ENCODE measurements at regions not wholly inside any gene's neighbourhood (a gene's known extent, or its start where the extent isn't known, plus 50 kb on each side); places are given as distances from the start of the nearest gene placed in this dataset.

DNA sequence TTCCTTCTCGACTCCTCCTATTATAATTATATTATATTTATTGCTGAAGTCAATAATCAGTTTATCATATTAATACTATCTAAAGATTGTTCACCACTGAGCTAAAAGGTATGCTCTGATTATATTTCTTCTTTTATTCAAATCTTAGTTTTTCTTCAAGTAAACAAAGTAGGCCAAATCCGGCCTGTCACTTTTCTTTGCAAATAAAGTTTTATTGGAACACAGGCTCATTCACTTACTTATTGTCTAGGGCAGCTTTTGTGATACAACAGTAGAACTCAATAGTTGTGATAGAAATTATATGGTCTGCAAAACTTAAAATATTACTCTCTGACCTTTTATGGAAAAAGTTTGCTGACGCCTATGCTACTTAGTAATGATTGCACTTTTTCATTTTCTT, 92.4 kb upstream of the DNAJC19 start:
- H3K36me3 ChIP-seq (replicated peaks in 1 of 2; ENCODE audit: control insufficient read depth in 1 of 2, insufficient read depth in 2 of 2, low read length in 1 of 2), result no peaks in the 10 kb centered on the region
- no peak overlapping the region for H3K4me2 ChIP-seq
- H3K27me3 ChIP-seq (ENCODE audit: insufficient read depth), result no peaks in the 10 kb centered on the region
- no peak overlapping the region for H3K9ac ChIP-seq
- H2AFZ ChIP-seq (ENCODE audit: low read depth), result no peak overlapping the region
- no peak overlapping the region for H3K27ac ChIP-seq (ENCODE audit: low read depth in 2 of 2, low read length in 1 of 2)
- DNase-seq, result no peak
- no peaks in the 10 kb centered on the region for H3K9me2 ChIP-seq
- no peaks in the 10 kb centered on the region for H3K4me1 ChIP-seq (ENCODE audit: control insufficient read depth in 1 of 2, insufficient read depth in 2 of 2, low read depth in 1 of 2, low read length in 1 of 2)
- 41% methylated on average over 3 of the region's 3 CpGs for WGBS (ENCODE audit: low lambda C conversion rate)
- H3K79me2 ChIP-seq (ENCODE audit: insufficient read depth), result no peaks in the 10 kb centered on the region
- H3K9me3 ChIP-seq, result no peaks in the 10 kb centered on the region; the same call in 1 of the 2 replicates
- TF ChIP-seq TCF12 (IDR thresholded peaks at IDR 0.05) (no peak), FOXJ3 (CRISPR knock-in tag; IDR thresholded peaks at IDR 0.05) (no peak), EP300 (IDR thresholded peaks at IDR 0.05; ENCODE audit: borderline replicate concordance in 1 of 2, low read depth in 1 of 2, low read length in 1 of 2) (no peak), TAF1 (IDR thresholded peaks at IDR 0.05; ENCODE audit: borderline replicate concordance, low read depth, low read length) (no peak), RXRA (IDR thresholded peaks at IDR 0.05; ENCODE audit: borderline replicate concordance, low read depth) (no peak), EZH2phosphoT487 (IDR thresholded peaks at IDR 0.05; ENCODE audit: borderline replicate concordance, low read depth) (no peak), FOXM1 (IDR thresholded peaks at IDR 0.05; ENCODE audit: low read depth) (no peak), RCOR1 (IDR thresholded peaks at IDR 0.05; ENCODE audit: low read length) (no peak), NRF1 (IDR thresholded peaks at IDR 0.05; ENCODE audit: low read depth, low read length) (no peak), CHD2 (IDR thresholded peaks at IDR 0.05; ENCODE audit: low read length, partially characterized antibody) (no peak)
- H3F3A ChIP-seq (replicated peaks; ENCODE audit: insufficient read depth), result no peaks in the 10 kb centered on the region
- ChIA-PET CTCF (no interaction called here), POLR2A (no interaction called here)
- H4K20me1 ChIP-seq (ENCODE audit: insufficient read depth), result no peaks in the 10 kb centered on the region
- no peak overlapping the region for H3K4me3 ChIP-seq (ENCODE audit: low read depth in 2 of 2, low read length in 1 of 2)

DNA sequence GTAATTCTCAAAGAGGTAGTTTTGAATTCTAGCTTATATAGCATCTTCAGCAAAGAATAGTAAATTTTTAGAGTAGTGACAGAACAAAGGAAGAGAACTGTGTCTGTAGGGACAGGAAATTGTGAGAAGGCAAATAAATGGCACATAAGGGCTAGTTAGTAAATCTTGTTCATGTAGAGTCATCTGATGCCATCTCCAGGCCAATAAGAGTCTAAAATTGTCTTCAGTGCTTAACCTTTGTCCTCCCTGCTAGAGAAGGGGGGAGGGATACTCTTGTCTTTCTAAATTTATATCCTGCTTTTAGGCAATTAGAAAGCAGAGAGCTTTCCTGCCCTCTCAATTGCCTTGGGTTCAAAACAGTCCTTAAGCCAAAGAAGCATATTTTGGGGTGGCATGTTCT, 87.0 kb upstream of the DNAJC19 start:
- Histone ChIP-seq H3K4me3 (ENCODE audit: low read depth in 2 of 2, low read length in 1 of 2) (no peak overlapping the region), H3F3A (replicated peaks; ENCODE audit: insufficient read depth) (no peaks in the 10 kb centered on the region), H4K20me1 (ENCODE audit: insufficient read depth) (no peaks in the 10 kb centered on the region), H3K79me2 (ENCODE audit: insufficient read depth) (no peaks in the 10 kb centered on the region), H3K4me2 (no peak overlapping the region), H3K9me3 (no peaks in the 10 kb centered on the region), H3K27ac (ENCODE audit: low read depth in 2 of 2, low read length in 1 of 2) (no peak overlapping the region), H3K4me1 (ENCODE audit: control insufficient read depth in 1 of 2, insufficient read depth in 2 of 2, low read depth in 1 of 2, low read length in 1 of 2) (no peaks in the 10 kb centered on the region), H2AFZ (ENCODE audit: low read depth) (no peak overlapping the region), H3K36me3 (replicated peaks in 1 of 2; ENCODE audit: control insufficient read depth in 1 of 2, insufficient read depth in 2 of 2, low read length in 1 of 2) (no peaks in the 10 kb centered on the region), H3K9ac (no peak overlapping the region), H3K27me3 (ENCODE audit: insufficient read depth) (no peaks in the 10 kb centered on the region), H3K9me2 (no peaks in the 10 kb centered on the region)
- ChIA-PET POLR2A (no interaction called here), CTCF (no interaction called here)
- TF ChIP-seq TAF1 (IDR thresholded peaks at IDR 0.05; ENCODE audit: borderline replicate concordance, low read depth, low read length) (no peak), GABPA (IDR thresholded peaks at IDR 0.05; ENCODE audit: low read depth) (no peak), RAD21 (IDR thresholded peaks at IDR 0.05; ENCODE audit: low read length) (no peak), RFX5 (IDR thresholded peaks at IDR 0.05; ENCODE audit: low read length) (no peak), FOSL2 (IDR thresholded peaks at IDR 0.05; ENCODE audit: borderline replicate concordance, low read depth) (no peak), EZH2phosphoT487 (IDR thresholded peaks at IDR 0.05; ENCODE audit: borderline replicate concordance, low read depth) (no peak), FOXJ3 (CRISPR knock-in tag; IDR thresholded peaks at IDR 0.05) (no peak), MXI1 (IDR thresholded peaks at IDR 0.05; ENCODE audit: low read depth, low read length) (no peak), RXRA (IDR thresholded peaks at IDR 0.05; ENCODE audit: borderline replicate concordance, low read depth) (no peak), MEF2A (IDR thresholded peaks at IDR 0.05; ENCODE audit: borderline replicate concordance, low read depth) (no peak), SIN3A (IDR thresholded peaks at IDR 0.05; ENCODE audit: borderline replicate concordance, low read depth, low read length) (no peak), YY1 (IDR thresholded peaks at IDR 0.05; ENCODE audit: low read depth) (no peak), NFIC (IDR thresholded peaks at IDR 0.05; ENCODE audit: borderline replicate concordance) (no peak)
- TF ChIP-seq, protein P1, sequence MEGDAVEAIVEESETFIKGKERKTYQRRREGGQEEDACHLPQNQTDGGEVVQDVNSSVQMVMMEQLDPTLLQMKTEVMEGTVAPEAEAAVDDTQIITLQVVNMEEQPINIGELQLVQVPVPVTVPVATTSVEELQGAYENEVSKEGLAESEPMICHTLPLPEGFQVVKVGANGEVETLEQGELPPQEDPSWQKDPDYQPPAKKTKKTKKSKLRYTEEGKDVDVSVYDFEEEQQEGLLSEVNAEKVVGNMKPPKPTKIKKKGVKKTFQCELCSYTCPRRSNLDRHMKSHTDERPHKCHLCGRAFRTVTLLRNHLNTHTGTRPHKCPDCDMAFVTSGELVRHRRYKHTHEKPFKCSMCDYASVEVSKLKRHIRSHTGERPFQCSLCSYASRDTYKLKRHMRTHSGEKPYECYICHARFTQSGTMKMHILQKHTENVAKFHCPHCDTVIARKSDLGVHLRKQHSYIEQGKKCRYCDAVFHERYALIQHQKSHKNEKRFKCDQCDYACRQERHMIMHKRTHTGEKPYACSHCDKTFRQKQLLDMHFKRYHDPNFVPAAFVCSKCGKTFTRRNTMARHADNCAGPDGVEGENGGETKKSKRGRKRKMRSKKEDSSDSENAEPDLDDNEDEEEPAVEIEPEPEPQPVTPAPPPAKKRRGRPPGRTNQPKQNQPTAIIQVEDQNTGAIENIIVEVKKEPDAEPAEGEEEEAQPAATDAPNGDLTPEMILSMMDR (IDR thresholded peaks at IDR 0.05), result no peak
- TF ChIP-seq, protein P2, sequence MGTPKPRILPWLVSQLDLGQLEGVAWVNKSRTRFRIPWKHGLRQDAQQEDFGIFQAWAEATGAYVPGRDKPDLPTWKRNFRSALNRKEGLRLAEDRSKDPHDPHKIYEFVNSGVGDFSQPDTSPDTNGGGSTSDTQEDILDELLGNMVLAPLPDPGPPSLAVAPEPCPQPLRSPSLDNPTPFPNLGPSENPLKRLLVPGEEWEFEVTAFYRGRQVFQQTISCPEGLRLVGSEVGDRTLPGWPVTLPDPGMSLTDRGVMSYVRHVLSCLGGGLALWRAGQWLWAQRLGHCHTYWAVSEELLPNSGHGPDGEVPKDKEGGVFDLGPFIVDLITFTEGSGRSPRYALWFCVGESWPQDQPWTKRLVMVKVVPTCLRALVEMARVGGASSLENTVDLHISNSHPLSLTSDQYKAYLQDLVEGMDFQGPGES (IDR thresholded peaks at IDR 0.05; ENCODE audit: low read depth, low read length), result no peak
- TF ChIP-seq, protein P3, sequence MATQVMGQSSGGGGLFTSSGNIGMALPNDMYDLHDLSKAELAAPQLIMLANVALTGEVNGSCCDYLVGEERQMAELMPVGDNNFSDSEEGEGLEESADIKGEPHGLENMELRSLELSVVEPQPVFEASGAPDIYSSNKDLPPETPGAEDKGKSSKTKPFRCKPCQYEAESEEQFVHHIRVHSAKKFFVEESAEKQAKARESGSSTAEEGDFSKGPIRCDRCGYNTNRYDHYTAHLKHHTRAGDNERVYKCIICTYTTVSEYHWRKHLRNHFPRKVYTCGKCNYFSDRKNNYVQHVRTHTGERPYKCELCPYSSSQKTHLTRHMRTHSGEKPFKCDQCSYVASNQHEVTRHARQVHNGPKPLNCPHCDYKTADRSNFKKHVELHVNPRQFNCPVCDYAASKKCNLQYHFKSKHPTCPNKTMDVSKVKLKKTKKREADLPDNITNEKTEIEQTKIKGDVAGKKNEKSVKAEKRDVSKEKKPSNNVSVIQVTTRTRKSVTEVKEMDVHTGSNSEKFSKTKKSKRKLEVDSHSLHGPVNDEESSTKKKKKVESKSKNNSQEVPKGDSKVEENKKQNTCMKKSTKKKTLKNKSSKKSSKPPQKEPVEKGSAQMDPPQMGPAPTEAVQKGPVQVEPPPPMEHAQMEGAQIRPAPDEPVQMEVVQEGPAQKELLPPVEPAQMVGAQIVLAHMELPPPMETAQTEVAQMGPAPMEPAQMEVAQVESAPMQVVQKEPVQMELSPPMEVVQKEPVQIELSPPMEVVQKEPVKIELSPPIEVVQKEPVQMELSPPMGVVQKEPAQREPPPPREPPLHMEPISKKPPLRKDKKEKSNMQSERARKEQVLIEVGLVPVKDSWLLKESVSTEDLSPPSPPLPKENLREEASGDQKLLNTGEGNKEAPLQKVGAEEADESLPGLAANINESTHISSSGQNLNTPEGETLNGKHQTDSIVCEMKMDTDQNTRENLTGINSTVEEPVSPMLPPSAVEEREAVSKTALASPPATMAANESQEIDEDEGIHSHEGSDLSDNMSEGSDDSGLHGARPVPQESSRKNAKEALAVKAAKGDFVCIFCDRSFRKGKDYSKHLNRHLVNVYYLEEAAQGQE (IDR thresholded peaks at IDR 0.05; ENCODE audit: low read depth, low read length), result no peak
- no peak for DNase-seq

Measured in SK-N-SH (cell line).